CD14-positive monocyte (primary cell): ENCODE measurements at regions not wholly inside any gene's neighbourhood (a gene's known extent, or its start where the extent isn't known, plus 50 kb on each side); places are given as distances from the start of the nearest gene placed in this dataset.

ENCODE experiments used
- DNase-seq, 3 donors: peaks; one replicate each; pipeline ENCODE4 v3.0.0-alpha.2; 2011 to 2022
- H2AFZ ChIP-seq: 2 replicates; pipeline ENCODE4 v1.6.0; 2012; ENCODE audit warnings: mild to moderate bottlenecking, low read depth, low read length, inconsistent platforms; ENCODE audit not compliant: insufficient read depth, poor library complexity, severe bottlenecking
- H3K27ac ChIP-seq, 2 donors: 1 replicate in 1 of 2; 2 replicates in 1 of 2; pipeline ENCODE4 v1.5.1; 2012 to 2013; ENCODE audit warnings: low read length in 2 of 2, control low read depth in 1 of 2, inconsistent platforms in 1 of 2, low read depth in 1 of 2, mild to moderate bottlenecking in 1 of 2
- H3K27me3 ChIP-seq, 2 donors: one replicate each; pipeline versions ENCODE4 v1.6.0 to v1.6.1; 2011 to 2013; ENCODE audit warnings: low read length in 2 of 2; ENCODE audit not compliant: control insufficient read depth in 2 of 2, insufficient read depth in 2 of 2
- H3K36me3 ChIP-seq, 2 donors: replicated peaks in 1 of 2; 1 replicate in 1 of 2; 2 replicates in 1 of 2; pipeline versions ENCODE4 v1.5.1 to v1.6.1; 2012 to 2013; ENCODE audit warnings: low read length in 2 of 2, control low read depth in 1 of 2, inconsistent platforms in 1 of 2, mild to moderate bottlenecking in 1 of 2; ENCODE audit not compliant: insufficient read depth in 2 of 2, control insufficient read depth in 1 of 2
- H3K4me1 ChIP-seq, 2 donors: 1 replicate in 1 of 2; 2 replicates in 1 of 2; pipeline versions ENCODE4 v1.5.1 to v1.6.1; 2012 to 2013; ENCODE audit warnings: low read length in 2 of 2, control low read depth in 1 of 2, inconsistent platforms in 1 of 2, mild to moderate bottlenecking in 1 of 2, moderate library complexity in 1 of 2; ENCODE audit not compliant: insufficient read depth in 2 of 2, control insufficient read depth in 1 of 2
- H3K4me2 ChIP-seq: replicated peaks from 2 replicates; pipeline ENCODE3; 2012; ENCODE audit warnings: low read length, moderate library complexity, mild to moderate bottlenecking; ENCODE audit not compliant: poor library complexity, severe bottlenecking; ENCODE audit errors: extremely low read depth
- H3K4me3 ChIP-seq, 3 experiments: fragments of 200-600 bp in 1 of 3; sonication (generic) in 1 of 3; replicated peaks in 1 of 3; 1 replicate in 2 of 3; 2 replicates in 1 of 3; pipeline ENCODE4 v1.5.1; 2011 to 2013; ENCODE audit warnings: low read length in 3 of 3, mild to moderate bottlenecking in 3 of 3, control low read depth in 2 of 3, low read depth in 2 of 3, inconsistent platforms in 1 of 3, moderate library complexity in 1 of 3
- H3K79me2 ChIP-seq: 2 replicates; pipeline ENCODE4 v1.6.0; 2012; ENCODE audit warnings: mild to moderate bottlenecking, control low read depth, inconsistent platforms, low read length, moderate library complexity; ENCODE audit not compliant: insufficient read depth
- H3K9ac ChIP-seq: 2 replicates; pipeline ENCODE4 v1.6.0; 2017; ENCODE audit warnings: low read length, mild to moderate bottlenecking; ENCODE audit not compliant: insufficient read depth, poor library complexity, severe bottlenecking
- H3K9me3 ChIP-seq, 2 donors: replicated peaks in 1 of 2; 1 replicate in 1 of 2; 2 replicates in 1 of 2; pipeline versions ENCODE4 v1.5.1 to v1.6.1; 2012 to 2013; ENCODE audit warnings: low read length in 2 of 2, control low read depth in 1 of 2; ENCODE audit not compliant: control insufficient read depth in 1 of 2, insufficient read depth in 1 of 2
- H4K20me1 ChIP-seq: 2 replicates; pipeline ENCODE4 v1.6.0; 2012; ENCODE audit warnings: mild to moderate bottlenecking, low read length, control low read depth, moderate library complexity; ENCODE audit not compliant: insufficient read depth
- H3K27ac Mint-ChIP-seq, 7 donors: one replicate each; pipeline ENCODE4 v1.8.0; 2020; ENCODE audit warnings: mild to moderate bottlenecking in 7 of 7, mixed read lengths in 7 of 7, moderate library complexity in 6 of 7, inconsistent platforms in 2 of 7
- H3K27me3 Mint-ChIP-seq, 3 donors: one replicate each; pipeline ENCODE4 v1.8.0; 2021 to 2022; ENCODE audit warnings: low read depth in 3 of 3, mild to moderate bottlenecking in 3 of 3, mixed read lengths in 3 of 3, moderate library complexity in 3 of 3, inconsistent platforms in 1 of 3
- H3K36me3 Mint-ChIP-seq, 2 donors: one replicate each; pipeline ENCODE4 v1.8.0; 2020; ENCODE audit warnings: mixed read lengths in 2 of 2, inconsistent platforms in 1 of 2, mild to moderate bottlenecking in 1 of 2
- H3K4me1 Mint-ChIP-seq: one replicate; pipeline ENCODE4 v1.8.0; 2020; ENCODE audit warnings: mild to moderate bottlenecking, mixed read lengths
- H3K4me3 Mint-ChIP-seq, 2 donors: one replicate each; pipeline ENCODE4 v1.8.0; 2020; ENCODE audit warnings: mild to moderate bottlenecking in 2 of 2, mixed read lengths in 2 of 2, moderate library complexity in 1 of 2
- H3K9me3 Mint-ChIP-seq, 7 donors: one replicate each; pipeline ENCODE4 v1.8.0; 2020 to 2022; ENCODE audit warnings: mixed read lengths in 7 of 7, mild to moderate bottlenecking in 6 of 7, moderate library complexity in 6 of 7, inconsistent platforms in 2 of 7
- CTCF ChIP-seq: fragments of 200-600 bp; IDR thresholded peaks from one replicate; pipeline ENCODE4 v1.8.0; 2022; ENCODE audit warnings: antibody characterized with exemption, mild to moderate bottlenecking
- WGBS: methylation state at CpG from one replicate; pipeline ENCODE4 v1.1.5; 2013; ENCODE audit warnings: missing lambda C conversion rate; ENCODE audit not compliant: insufficient coverage; 5-methylcytosine and 5-hydroxymethylcytosine counted together
- intact Hi-C, 2 donors: fragments of 100-400 bp; cut with micrococcal nuclease; formaldehyde crosslinking; loops; one replicate each; pipeline versions ENCODE4 v1.15.0 to v1.15.1; 2023

- Mint-ChIP-seq H3K4me1 (peaks cover 3% of the 10 kb centered on the region), H3K4me3 (no peak overlapping the region), H3K9me3 (peaks cover 0 to 2% (median 0%) of the 10 kb centered on the region in 7 donors), H3K36me3 (no peaks in the 10 kb centered on the region), H3K27me3 (peaks cover 0 to 1% (median 1%) of the 10 kb centered on the region in 3 donors), H3K27ac (no peak overlapping the region)
- WGBS = no CpG with 5 or more reads among the region's 2 CpGs
- H3K9me3 ChIP-seq = peaks cover 0 to under 1% of the 10 kb centered on the region in 2 donors
- no peaks in the 10 kb centered on the region for H3K36me3 ChIP-seq
- H3K9ac ChIP-seq = no peak overlapping the region
- H3K4me3 ChIP-seq = no peak overlapping the region
- no peak overlapping the region for H3K4me2 ChIP-seq
- TF ChIP-seq CTCF = no peak
- H4K20me1 ChIP-seq = no peaks in the 10 kb centered on the region
- H3K27me3 ChIP-seq = no peaks in the 10 kb centered on the region
- no peak for DNase-seq
- H3K4me1 ChIP-seq = no peaks in the 10 kb centered on the region
- H3K27ac ChIP-seq = no peak overlapping the region
- H2AFZ ChIP-seq = no peak overlapping the region
- H3K79me2 ChIP-seq = no peaks in the 10 kb centered on the region
- intact Hi-C loops = no loop called here
Observed at GRCh38 chr7:15780271-15780670, 93.8 kb upstream of the MEOX2 start.

GRCh38 chr7:15778191-15778590, 91.7 kb upstream of the MEOX2 start:
- H3K79me2 ChIP-seq = no peaks in the 10 kb centered on the region
- H4K20me1 ChIP-seq = no peaks in the 10 kb centered on the region
- intact Hi-C loops = no loop called here
- no peaks in the 10 kb centered on the region for H3K4me1 ChIP-seq
- TF ChIP-seq CTCF = no peak
- no peak for DNase-seq
- no peak overlapping the region for H3K27ac ChIP-seq
- Mint-ChIP-seq H3K27ac (no peak overlapping the region), H3K4me3 (no peak overlapping the region), H3K4me1 (peaks cover 3% of the 10 kb centered on the region), H3K27me3 (peaks cover 0 to 1% (median 0%) of the 10 kb centered on the region in 3 donors), H3K9me3 (peaks cover 0 to 7% (median 4%) of the 10 kb centered on the region in 7 donors), H3K36me3 (no peaks in the 10 kb centered on the region)
- H2AFZ ChIP-seq = no peak overlapping the region
- no peak overlapping the region for H3K9ac ChIP-seq
- peaks cover 0 to 11% of the 10 kb centered on the region in 2 donors for H3K9me3 ChIP-seq
- H3K27me3 ChIP-seq = no peaks in the 10 kb centered on the region
- 55% methylated on average over 2 of the region's 2 CpGs for WGBS
- H3K4me2 ChIP-seq = no peak overlapping the region
- H3K4me3 ChIP-seq = no peak overlapping the region
- H3K36me3 ChIP-seq = no peaks in the 10 kb centered on the region
